ENCODE measurements at regions not wholly inside any gene's neighbourhood (a gene's known extent, or its start where the extent isn't known, plus 50 kb on each side); places are given as distances from the start of the nearest gene placed in this dataset.

GRCh38 chr10:8356283-8356682 is 301.8 kb downstream of the GATA3 start:
- Histone ChIP-seq H3F3A (ENCODE audit: control insufficient read depth, insufficient read depth) (no peaks in the 10 kb centered on the region), H3K36me3 (ENCODE audit: control insufficient read depth, low read length) (no peaks in the 10 kb centered on the region), H3K4me2 (ENCODE audit: low read length) (no peak overlapping the region), H3K4me1 (ENCODE audit: control insufficient read depth, low read length) (no peaks in the 10 kb centered on the region), H3K9me3 (ENCODE audit: control insufficient read depth, insufficient read depth, low read length) (no peaks in the 10 kb centered on the region), H3K79me2 (ENCODE audit: control insufficient read depth, low read length) (no peaks in the 10 kb centered on the region), H3K27me3 (ENCODE audit: control insufficient read depth, low read length) (no peaks in the 10 kb centered on the region), H4K20me1 (ENCODE audit: control insufficient read depth, insufficient read depth, low read depth, low read length) (no peaks in the 10 kb centered on the region), H3K9me2 (replicated peaks; ENCODE audit: control insufficient read depth, low read length) (no peaks in the 10 kb centered on the region), H3K4me3 (ENCODE audit: low read length) (no peak overlapping the region), H3K27ac (ENCODE audit: low read depth, low read length) (no peak overlapping the region)
- TF ChIP-seq CTCF (IDR thresholded peaks at IDR 0.05; ENCODE audit: low read depth, low read length, poor library complexity, severe bottlenecking) = no peak
- TF ChIP-seq EZH2phosphoT487 (IDR thresholded peaks at IDR 0.05; ENCODE audit: borderline replicate concordance, low read length) = no peak

- no peaks in the 10 kb centered on the region for H3K4me1 ChIP-seq (ENCODE audit: control insufficient read depth, low read length)
- no peaks in the 10 kb centered on the region for H3K9me2 ChIP-seq (replicated peaks; ENCODE audit: control insufficient read depth, low read length)
- H4K20me1 ChIP-seq (ENCODE audit: control insufficient read depth, insufficient read depth, low read depth, low read length) = no peaks in the 10 kb centered on the region
- TF ChIP-seq EZH2phosphoT487 (IDR thresholded peaks at IDR 0.05; ENCODE audit: borderline replicate concordance, low read length) (no peak), CTCF (IDR thresholded peaks at IDR 0.05; ENCODE audit: low read depth, low read length, poor library complexity, severe bottlenecking) (no peak)
- no peaks in the 10 kb centered on the region for H3K9me3 ChIP-seq (ENCODE audit: control insufficient read depth, insufficient read depth, low read length)
- no peak overlapping the region for H3K4me3 ChIP-seq (ENCODE audit: low read length)
- no peaks in the 10 kb centered on the region for H3F3A ChIP-seq (ENCODE audit: control insufficient read depth, insufficient read depth)
- H3K27ac ChIP-seq (ENCODE audit: low read depth, low read length) = no peak overlapping the region
- no peaks in the 10 kb centered on the region for H3K36me3 ChIP-seq (ENCODE audit: control insufficient read depth, low read length)
- no peaks in the 10 kb centered on the region for H3K79me2 ChIP-seq (ENCODE audit: control insufficient read depth, low read length)
- H3K27me3 ChIP-seq (ENCODE audit: control insufficient read depth, low read length) = no peaks in the 10 kb centered on the region
- no peak overlapping the region for H3K4me2 ChIP-seq (ENCODE audit: low read length)
These were observed 305.0 kb downstream of the GATA3 start for GRCh38 chr10:8359467-8359866.

GRCh38 chr10:8360365-8360764 is 305.9 kb downstream of the GATA3 start:
- Histone ChIP-seq H3K4me1 (ENCODE audit: control insufficient read depth, low read length) (no peaks in the 10 kb centered on the region), H3K4me2 (ENCODE audit: low read length) (no peak overlapping the region), H3K9me2 (replicated peaks; ENCODE audit: control insufficient read depth, low read length) (no peaks in the 10 kb centered on the region), H3K27ac (ENCODE audit: low read depth, low read length) (no peak overlapping the region), H4K20me1 (ENCODE audit: control insufficient read depth, insufficient read depth, low read depth, low read length) (no peaks in the 10 kb centered on the region), H3K4me3 (ENCODE audit: low read length) (no peak overlapping the region), H3K36me3 (ENCODE audit: control insufficient read depth, low read length) (no peaks in the 10 kb centered on the region), H3K9me3 (ENCODE audit: control insufficient read depth, insufficient read depth, low read length) (no peaks in the 10 kb centered on the region), H3K27me3 (ENCODE audit: control insufficient read depth, low read length) (no peaks in the 10 kb centered on the region), H3F3A (ENCODE audit: control insufficient read depth, insufficient read depth) (no peaks in the 10 kb centered on the region), H3K79me2 (ENCODE audit: control insufficient read depth, low read length) (no peaks in the 10 kb centered on the region)
- no peak for TF ChIP-seq CTCF (IDR thresholded peaks at IDR 0.05; ENCODE audit: low read depth, low read length, poor library complexity, severe bottlenecking)
- no peak for TF ChIP-seq EZH2phosphoT487 (IDR thresholded peaks at IDR 0.05; ENCODE audit: borderline replicate concordance, low read length)

Data from DOHH2 (cell line).